H7 (cell line): ENCODE measurements at regions not wholly inside any gene's neighbourhood (a gene's known extent, or its start where the extent isn't known, plus 50 kb on each side); places are given as distances from the start of the nearest gene placed in this dataset.
"Not testable (repeated sequence)": the region's sequence is repeated elsewhere in the genome, so short reads cannot be mapped to it uniquely, and the experiment has no call there.

Experiments used
- DNase-seq: peaks from one replicate; pipeline ENCODE4 v3.0.0; 2012
- H3K27me3 ChIP-seq: 2 replicates; pipeline ENCODE4 v1.6.0; 2011; ENCODE audit warnings: mild to moderate bottlenecking, low read length; ENCODE audit not compliant: control insufficient read depth, insufficient read depth
- H3K36me3 ChIP-seq: replicated peaks from 2 replicates; pipeline ENCODE4 v1.5.1; 2011; ENCODE audit warnings: low read length; ENCODE audit not compliant: control insufficient read depth, insufficient read depth
- H3K4me3 ChIP-seq: 2 replicates; pipeline ENCODE4 v1.5.1; 2011; ENCODE audit warnings: low read depth, mild to moderate bottlenecking, control low read depth, low read length, moderate library complexity; ENCODE audit not compliant: insufficient read depth

- H3K36me3 ChIP-seq: no peaks in the 10 kb centered on the region
- no peak for DNase-seq
- no peak overlapping the region for H3K4me3 ChIP-seq
- H3K27me3 ChIP-seq: no peaks in the 10 kb centered on the region
Observed at GRCh38 chr10:118927321-118927720, 102.2 kb upstream of the NANOS1 start.

GRCh38 chr10:118930614-118931013 lies 98.9 kb upstream of the NANOS1 start:
- Histone ChIP-seq H3K36me3 (no peaks in the 10 kb centered on the region), H3K27me3 (no peaks in the 10 kb centered on the region), H3K4me3 (no peak overlapping the region)
- DNase-seq: no peak

- no peaks in the 10 kb centered on the region for H3K27me3 ChIP-seq
- H3K4me3 ChIP-seq: no peak overlapping the region
- DNase-seq: no peak
- H3K36me3 ChIP-seq: no peaks in the 10 kb centered on the region
Observed at GRCh38 chr10:118931436-118931835, 98.1 kb upstream of the NANOS1 start.

GRCh38 chr10:118932154-118932553 lies 97.4 kb upstream of the NANOS1 start:
- not testable (repeated sequence) for H3K27me3 ChIP-seq, DNase-seq, H3K36me3 ChIP-seq, H3K4me3 ChIP-seq

- Histone ChIP-seq H3K4me3 (no peak overlapping the region), H3K36me3 (no peaks in the 10 kb centered on the region), H3K27me3 (no peaks in the 10 kb centered on the region)
- DNase-seq: no peak
Observed at GRCh38 chr10:118937226-118937625, 92.3 kb upstream of the NANOS1 start.

- Histone ChIP-seq H3K4me3 (no peak overlapping the region), H3K36me3 (no peaks in the 10 kb centered on the region), H3K27me3 (no peaks in the 10 kb centered on the region)
- no peak for DNase-seq
Observed at GRCh38 chr10:118939211-118940007, 90.1 kb upstream of the NANOS1 start.

- Histone ChIP-seq H3K36me3 (no peaks in the 10 kb centered on the region), H3K27me3 (no peaks in the 10 kb centered on the region), H3K4me3 (no peak overlapping the region)
- DNase-seq: no peak
Observed at GRCh38 chr10:118940386-118940785, 89.1 kb upstream of the NANOS1 start.

- H3K27me3 ChIP-seq: no peaks in the 10 kb centered on the region
- H3K36me3 ChIP-seq: no peaks in the 10 kb centered on the region
- no peak for DNase-seq
- H3K4me3 ChIP-seq: no peak overlapping the region
Observed at GRCh38 chr10:118943253-118943652, 86.3 kb upstream of the NANOS1 start.

GRCh38 chr10:118944959-118945633 lies 84.4 kb upstream of the NANOS1 start:
- no peak for DNase-seq
- Histone ChIP-seq H3K27me3 (no peaks in the 10 kb centered on the region), H3K36me3 (no peaks in the 10 kb centered on the region), H3K4me3 (no peak overlapping the region)

GRCh38 chr10:118948786-118949185 lies 80.7 kb upstream of the NANOS1 start:
- no peaks in the 10 kb centered on the region for H3K27me3 ChIP-seq
- no peak for DNase-seq
- no peaks in the 10 kb centered on the region for H3K36me3 ChIP-seq
- H3K4me3 ChIP-seq: no peak overlapping the region

- no peak overlapping the region for H3K4me3 ChIP-seq
- no peak for DNase-seq
- no peaks in the 10 kb centered on the region for H3K36me3 ChIP-seq
- no peaks in the 10 kb centered on the region for H3K27me3 ChIP-seq
Observed at GRCh38 chr10:118950190-118950680, 79.3 kb upstream of the NANOS1 start.

GRCh38 chr10:118950997-118951637 lies 78.4 kb upstream of the NANOS1 start:
- DNase-seq: no peak
- no peaks in the 10 kb centered on the region for H3K27me3 ChIP-seq
- no peaks in the 10 kb centered on the region for H3K36me3 ChIP-seq
- H3K4me3 ChIP-seq: no peak overlapping the region

GRCh38 chr10:118952493-118953295 lies 76.8 kb upstream of the NANOS1 start:
- Histone ChIP-seq H3K27me3 (no peaks in the 10 kb centered on the region), H3K4me3 (no peak overlapping the region), H3K36me3 (no peaks in the 10 kb centered on the region)
- DNase-seq: no peak

GRCh38 chr10:118953598-118954393 lies 75.7 kb upstream of the NANOS1 start:
- Histone ChIP-seq H3K4me3 (no peak overlapping the region), H3K27me3 (no peaks in the 10 kb centered on the region), H3K36me3 (no peaks in the 10 kb centered on the region)
- no peak for DNase-seq
